Loucy (cell line): ENCODE measurements at regions not wholly inside any gene's neighbourhood (a gene's known extent, or its start where the extent isn't known, plus 50 kb on each side); places are given as distances from the start of the nearest gene placed in this dataset.

Experiments used
- CTCF ChIP-seq: fragments of 200-600 bp; sonication (generic); conservative IDR thresholded peaks from 2 replicates; pipeline ENCODE4 v1.5.1; 2014; ENCODE audit warnings: mild to moderate bottlenecking, antibody characterized with exemption, low read length
- EZH2phosphoT487 ChIP-seq: fragments of 200-600 bp; IDR thresholded peaks from 2 replicates; pipeline ENCODE4 v1.6.1; 2018; ENCODE audit warnings: antibody characterized with exemption, mild to moderate bottlenecking, moderate library complexity, borderline replicate concordance

GRCh38 chr3:65234499-65234898 is 546.7 kb upstream of the ADAMTS9 start:
- TF ChIP-seq CTCF (no peak), EZH2phosphoT487 (no peak)
